GM23338 (cell line): ENCODE measurements at regions not wholly inside any gene's neighbourhood (a gene's known extent, or its start where the extent isn't known, plus 50 kb on each side); places are given as distances from the start of the nearest gene placed in this dataset.

ENCODE experiments used
- EZH2 ChIP-seq: fragments of 200-600 bp; sonication (generic); IDR thresholded peaks from one replicate; pipeline ENCODE4 v1.8.0; 2017; ENCODE audit warnings: antibody characterized with exemption, mild to moderate bottlenecking, low read depth; ENCODE audit not compliant: unreplicated experiment
- JUNB ChIP-seq: IDR thresholded peaks from one replicate; pipeline ENCODE4 v1.6.1; 2016; ENCODE audit warnings: antibody characterized with exemption; ENCODE audit not compliant: unreplicated experiment
- POLR2AphosphoS5 ChIP-seq: IDR thresholded peaks from 2 replicates; pipeline ENCODE4 v1.6.1; 2016; ENCODE audit warnings: antibody characterized with exemption, low read depth
- TF ChIP-seq, protein P1 (sequence below), 2 experiments: fragments of 200-600 bp in 1 of 2; sonication (generic) in 1 of 2; conservative IDR thresholded peaks; 2 replicates each; pipeline versions ENCODE4 v1.5.1 to v1.6.1; 2016 to 2017; ENCODE audit warnings: antibody characterized with exemption in 2 of 2, low read depth in 2 of 2, mild to moderate bottlenecking in 2 of 2, moderate library complexity in 1 of 2
- TF ChIP-seq, protein P2 (sequence below): fragments of 250-450 bp; sonication (Bioruptor Pico); IDR thresholded peaks from 2 replicates; pipeline ENCODE4 v1.5.0; 2020; ENCODE audit warnings: mild to moderate bottlenecking, moderate library complexity
- TF ChIP-seq, protein P3 (sequence below): IDR thresholded peaks from one replicate; pipeline ENCODE4 v1.6.1; 2018; ENCODE audit warnings: antibody characterized with exemption; ENCODE audit not compliant: unreplicated experiment

DNA sequence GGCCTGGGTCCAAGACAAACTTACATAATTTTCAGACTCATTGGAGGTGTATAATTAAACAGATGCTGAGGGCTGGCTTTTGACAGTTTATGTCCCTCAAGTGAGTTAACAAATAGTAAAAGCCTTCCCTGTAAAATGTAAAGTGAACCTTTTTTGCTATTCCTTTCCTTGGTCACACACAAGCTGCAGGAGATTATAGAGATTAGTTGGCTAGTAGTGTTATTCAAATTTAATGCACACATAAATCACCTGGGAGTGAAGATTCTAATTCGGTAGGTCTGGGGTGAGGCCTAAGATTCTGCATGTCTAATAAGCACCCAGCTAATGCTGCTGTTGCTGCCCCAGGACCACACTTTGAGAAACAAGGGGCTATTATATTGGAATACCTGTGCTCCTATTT, 206.2 kb upstream of the SSTR1 start:
- TF ChIP-seq, protein P1, sequence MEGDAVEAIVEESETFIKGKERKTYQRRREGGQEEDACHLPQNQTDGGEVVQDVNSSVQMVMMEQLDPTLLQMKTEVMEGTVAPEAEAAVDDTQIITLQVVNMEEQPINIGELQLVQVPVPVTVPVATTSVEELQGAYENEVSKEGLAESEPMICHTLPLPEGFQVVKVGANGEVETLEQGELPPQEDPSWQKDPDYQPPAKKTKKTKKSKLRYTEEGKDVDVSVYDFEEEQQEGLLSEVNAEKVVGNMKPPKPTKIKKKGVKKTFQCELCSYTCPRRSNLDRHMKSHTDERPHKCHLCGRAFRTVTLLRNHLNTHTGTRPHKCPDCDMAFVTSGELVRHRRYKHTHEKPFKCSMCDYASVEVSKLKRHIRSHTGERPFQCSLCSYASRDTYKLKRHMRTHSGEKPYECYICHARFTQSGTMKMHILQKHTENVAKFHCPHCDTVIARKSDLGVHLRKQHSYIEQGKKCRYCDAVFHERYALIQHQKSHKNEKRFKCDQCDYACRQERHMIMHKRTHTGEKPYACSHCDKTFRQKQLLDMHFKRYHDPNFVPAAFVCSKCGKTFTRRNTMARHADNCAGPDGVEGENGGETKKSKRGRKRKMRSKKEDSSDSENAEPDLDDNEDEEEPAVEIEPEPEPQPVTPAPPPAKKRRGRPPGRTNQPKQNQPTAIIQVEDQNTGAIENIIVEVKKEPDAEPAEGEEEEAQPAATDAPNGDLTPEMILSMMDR (conservative IDR thresholded peaks at IDR 0.05; ENCODE audit: low read depth in 2 of 2), result no peak
- TF ChIP-seq POLR2AphosphoS5 (no peak), JUNB (no peak), EZH2 (no peak)
- TF ChIP-seq, protein P2, sequence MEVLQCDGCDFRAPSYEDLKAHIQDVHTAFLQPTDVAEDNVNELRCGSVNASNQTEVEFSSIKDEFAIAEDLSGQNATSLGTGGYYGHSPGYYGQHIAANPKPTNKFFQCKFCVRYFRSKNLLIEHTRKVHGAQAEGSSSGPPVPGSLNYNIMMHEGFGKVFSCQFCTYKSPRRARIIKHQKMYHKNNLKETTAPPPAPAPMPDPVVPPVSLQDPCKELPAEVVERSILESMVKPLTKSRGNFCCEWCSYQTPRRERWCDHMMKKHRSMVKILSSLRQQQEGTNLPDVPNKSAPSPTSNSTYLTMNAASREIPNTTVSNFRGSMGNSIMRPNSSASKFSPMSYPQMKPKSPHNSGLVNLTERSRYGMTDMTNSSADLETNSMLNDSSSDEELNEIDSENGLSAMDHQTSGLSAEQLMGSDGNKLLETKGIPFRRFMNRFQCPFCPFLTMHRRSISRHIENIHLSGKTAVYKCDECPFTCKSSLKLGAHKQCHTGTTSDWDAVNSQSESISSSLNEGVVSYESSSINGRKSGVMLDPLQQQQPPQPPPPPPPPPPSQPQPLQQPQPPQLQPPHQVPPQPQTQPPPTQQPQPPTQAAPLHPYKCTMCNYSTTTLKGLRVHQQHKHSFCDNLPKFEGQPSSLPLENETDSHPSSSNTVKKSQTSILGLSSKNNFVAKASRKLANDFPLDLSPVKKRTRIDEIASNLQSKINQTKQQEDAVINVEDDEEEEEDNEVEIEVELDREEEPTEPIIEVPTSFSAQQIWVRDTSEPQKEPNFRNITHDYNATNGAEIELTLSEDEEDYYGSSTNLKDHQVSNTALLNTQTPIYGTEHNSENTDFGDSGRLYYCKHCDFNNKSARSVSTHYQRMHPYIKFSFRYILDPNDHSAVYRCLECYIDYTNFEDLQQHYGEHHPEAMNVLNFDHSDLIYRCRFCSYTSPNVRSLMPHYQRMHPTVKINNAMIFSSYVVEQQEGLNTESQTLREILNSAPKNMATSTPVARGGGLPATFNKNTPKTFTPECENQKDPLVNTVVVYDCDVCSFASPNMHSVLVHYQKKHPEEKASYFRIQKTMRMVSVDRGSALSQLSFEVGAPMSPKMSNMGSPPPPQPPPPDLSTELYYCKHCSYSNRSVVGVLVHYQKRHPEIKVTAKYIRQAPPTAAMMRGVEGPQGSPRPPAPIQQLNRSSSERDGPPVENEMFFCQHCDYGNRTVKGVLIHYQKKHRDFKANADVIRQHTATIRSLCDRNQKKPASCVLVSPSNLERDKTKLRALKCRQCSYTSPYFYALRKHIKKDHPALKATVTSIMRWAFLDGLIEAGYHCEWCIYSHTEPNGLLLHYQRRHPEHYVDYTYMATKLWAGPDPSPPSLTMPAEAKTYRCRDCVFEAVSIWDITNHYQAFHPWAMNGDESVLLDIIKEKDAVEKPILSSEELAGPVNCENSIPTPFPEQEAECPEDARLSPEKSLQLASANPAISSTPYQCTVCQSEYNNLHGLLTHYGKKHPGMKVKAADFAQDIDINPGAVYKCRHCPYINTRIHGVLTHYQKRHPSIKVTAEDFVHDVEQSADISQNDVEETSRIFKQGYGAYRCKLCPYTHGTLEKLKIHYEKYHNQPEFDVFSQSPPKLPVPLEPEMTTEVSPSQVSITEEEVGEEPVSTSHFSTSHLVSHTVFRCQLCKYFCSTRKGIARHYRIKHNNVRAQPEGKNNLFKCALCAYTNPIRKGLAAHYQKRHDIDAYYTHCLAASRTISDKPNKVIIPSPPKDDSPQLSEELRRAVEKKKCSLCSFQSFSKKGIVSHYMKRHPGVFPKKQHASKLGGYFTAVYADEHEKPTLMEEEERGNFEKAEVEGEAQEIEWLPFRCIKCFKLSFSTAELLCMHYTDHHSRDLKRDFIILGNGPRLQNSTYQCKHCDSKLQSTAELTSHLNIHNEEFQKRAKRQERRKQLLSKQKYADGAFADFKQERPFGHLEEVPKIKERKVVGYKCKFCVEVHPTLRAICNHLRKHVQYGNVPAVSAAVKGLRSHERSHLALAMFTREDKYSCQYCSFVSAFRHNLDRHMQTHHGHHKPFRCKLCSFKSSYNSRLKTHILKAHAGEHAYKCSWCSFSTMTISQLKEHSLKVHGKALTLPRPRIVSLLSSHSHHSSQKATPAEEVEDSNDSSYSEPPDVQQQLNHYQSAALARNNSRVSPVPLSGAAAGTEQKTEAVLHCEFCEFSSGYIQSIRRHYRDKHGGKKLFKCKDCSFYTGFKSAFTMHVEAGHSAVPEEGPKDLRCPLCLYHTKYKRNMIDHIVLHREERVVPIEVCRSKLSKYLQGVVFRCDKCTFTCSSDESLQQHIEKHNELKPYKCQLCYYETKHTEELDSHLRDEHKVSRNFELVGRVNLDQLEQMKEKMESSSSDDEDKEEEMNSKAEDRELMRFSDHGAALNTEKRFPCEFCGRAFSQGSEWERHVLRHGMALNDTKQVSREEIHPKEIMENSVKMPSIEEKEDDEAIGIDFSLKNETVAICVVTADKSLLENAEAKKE (CRISPR knock-in tag), result no peak
- TF ChIP-seq, protein P3, sequence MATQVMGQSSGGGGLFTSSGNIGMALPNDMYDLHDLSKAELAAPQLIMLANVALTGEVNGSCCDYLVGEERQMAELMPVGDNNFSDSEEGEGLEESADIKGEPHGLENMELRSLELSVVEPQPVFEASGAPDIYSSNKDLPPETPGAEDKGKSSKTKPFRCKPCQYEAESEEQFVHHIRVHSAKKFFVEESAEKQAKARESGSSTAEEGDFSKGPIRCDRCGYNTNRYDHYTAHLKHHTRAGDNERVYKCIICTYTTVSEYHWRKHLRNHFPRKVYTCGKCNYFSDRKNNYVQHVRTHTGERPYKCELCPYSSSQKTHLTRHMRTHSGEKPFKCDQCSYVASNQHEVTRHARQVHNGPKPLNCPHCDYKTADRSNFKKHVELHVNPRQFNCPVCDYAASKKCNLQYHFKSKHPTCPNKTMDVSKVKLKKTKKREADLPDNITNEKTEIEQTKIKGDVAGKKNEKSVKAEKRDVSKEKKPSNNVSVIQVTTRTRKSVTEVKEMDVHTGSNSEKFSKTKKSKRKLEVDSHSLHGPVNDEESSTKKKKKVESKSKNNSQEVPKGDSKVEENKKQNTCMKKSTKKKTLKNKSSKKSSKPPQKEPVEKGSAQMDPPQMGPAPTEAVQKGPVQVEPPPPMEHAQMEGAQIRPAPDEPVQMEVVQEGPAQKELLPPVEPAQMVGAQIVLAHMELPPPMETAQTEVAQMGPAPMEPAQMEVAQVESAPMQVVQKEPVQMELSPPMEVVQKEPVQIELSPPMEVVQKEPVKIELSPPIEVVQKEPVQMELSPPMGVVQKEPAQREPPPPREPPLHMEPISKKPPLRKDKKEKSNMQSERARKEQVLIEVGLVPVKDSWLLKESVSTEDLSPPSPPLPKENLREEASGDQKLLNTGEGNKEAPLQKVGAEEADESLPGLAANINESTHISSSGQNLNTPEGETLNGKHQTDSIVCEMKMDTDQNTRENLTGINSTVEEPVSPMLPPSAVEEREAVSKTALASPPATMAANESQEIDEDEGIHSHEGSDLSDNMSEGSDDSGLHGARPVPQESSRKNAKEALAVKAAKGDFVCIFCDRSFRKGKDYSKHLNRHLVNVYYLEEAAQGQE, result no peak
